HEK293 (cell line): ENCODE measurements at regions not wholly inside any gene's neighbourhood (a gene's known extent, or its start where the extent isn't known, plus 50 kb on each side); places are given as distances from the start of the nearest gene placed in this dataset.

Source experiments
- CTCF ChIP-seq: fragments of 450-650 bp; formaldehyde crosslinking; IDR thresholded peaks from 2 replicates; pipeline ENCODE4 v1.5.1; 2016; ENCODE audit warnings: missing biosample characterization, missing genetic modification characterization
- PRDM10 ChIP-seq: fragments of 450-650 bp; formaldehyde crosslinking; IDR thresholded peaks from 2 replicates; pipeline ENCODE4 v1.5.1; 2016; ENCODE audit warnings: missing biosample characterization, missing genetic modification characterization
- REST ChIP-seq: fragments of 450-650 bp; formaldehyde crosslinking; IDR thresholded peaks from 2 replicates; pipeline ENCODE4 v1.5.1; 2016; ENCODE audit warnings: missing biosample characterization, missing genetic modification characterization

GRCh38 chr13:112242777-112243176 lies 133.4 kb upstream of the SPACA7 start:
- TF ChIP-seq PRDM10 = no peak
- TF ChIP-seq CTCF (tag by site-specific recombination) = no peak
- no peak for TF ChIP-seq REST
